Calu3 (cell line): ENCODE measurements at regions not wholly inside any gene's neighbourhood (a gene's known extent, or its start where the extent isn't known, plus 50 kb on each side); places are given as distances from the start of the nearest gene placed in this dataset.

Experiments
- BruUV-seq: library from RNA; stranded (reverse); fragments of 400-500 nt; replicated peaks from 2 replicates; lab custom pipeline; 2021; lab: Mats Ljungman, UMichigan
- CTCF ChIA-PET: fragments of 300-600 bp; sonication (Branson Sonifier 250); formaldehyde crosslinking; loops from one replicate; lab custom pipeline; 2022; ENCODE audit warnings: antibody characterized with exemption; lab: Charles Lee
- DNase-seq: peaks from one replicate; pipeline ENCODE4 v3.0.0; 2022
- H3K27ac Mint-ChIP-seq: one replicate; pipeline ENCODE4 v1.8.0; 2022; ENCODE audit warnings: mixed read lengths; ENCODE audit not compliant: unreplicated experiment
- H3K27me3 Mint-ChIP-seq: one replicate; pipeline ENCODE4 v1.8.0; 2022; ENCODE audit warnings: mixed read lengths; ENCODE audit not compliant: unreplicated experiment
- H3K36me3 Mint-ChIP-seq: one replicate; pipeline ENCODE4 v1.8.0; 2022; ENCODE audit warnings: mild to moderate bottlenecking, moderate library complexity, mixed read lengths; ENCODE audit not compliant: insufficient read depth, unreplicated experiment
- H3K4me1 Mint-ChIP-seq: one replicate; pipeline ENCODE4 v1.8.0; 2022; ENCODE audit warnings: mild to moderate bottlenecking, low read depth, mixed read lengths; ENCODE audit not compliant: unreplicated experiment
- H3K4me3 Mint-ChIP-seq: one replicate; pipeline ENCODE4 v1.8.0; 2022; ENCODE audit warnings: mild to moderate bottlenecking, low read depth, moderate library complexity, mixed read lengths; ENCODE audit not compliant: unreplicated experiment
- H3K9me3 Mint-ChIP-seq: one replicate; pipeline ENCODE4 v1.8.0; 2022; ENCODE audit warnings: low read depth, mixed read lengths; ENCODE audit not compliant: unreplicated experiment
- intact Hi-C: fragments of 100-400 bp; cut with micrococcal nuclease; formaldehyde crosslinking; loops from one replicate; pipeline ENCODE4 v1.10.0; 2022; ENCODE audit not compliant: unreplicated experiment
- TF ChIP-seq, protein P1 (sequence below): fragments of 200-600 bp; IDR thresholded peaks from one replicate; pipeline ENCODE4 v1.8.0; 2022; ENCODE audit warnings: antibody characterized with exemption; ENCODE audit not compliant: unreplicated experiment

DNA sequence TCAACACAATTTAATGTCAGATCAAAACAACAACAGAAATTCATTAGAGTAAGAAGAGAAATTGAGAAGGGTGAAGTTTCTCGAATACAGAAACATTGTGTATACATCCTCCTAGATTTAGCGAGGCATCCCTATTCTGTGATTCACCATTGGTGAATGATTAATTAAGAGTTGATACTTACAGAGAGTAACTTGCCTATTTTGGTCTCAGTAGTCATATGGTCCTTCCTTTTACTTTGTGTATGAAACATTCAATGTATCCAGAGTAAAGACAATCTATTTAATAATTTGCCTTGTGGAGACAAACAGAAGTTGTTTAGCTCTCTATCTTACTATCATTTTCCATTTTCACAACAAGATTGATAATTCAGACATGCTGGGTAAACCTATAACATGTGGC is 432.0 kb downstream of the ZPLD1 start:
- Mint-ChIP-seq H3K27me3 (no peaks in the 10 kb centered on the region), H3K4me1 (no peaks in the 10 kb centered on the region), H3K9me3 (no peaks in the 10 kb centered on the region), H3K36me3 (no peaks in the 10 kb centered on the region), H3K27ac (no peak overlapping the region), H3K4me3 (no peak overlapping the region)
- no TSS peak for BruUV-seq
- CTCF ChIA-PET: no interaction called here
- intact Hi-C loops: no loop called here
- no peak for DNase-seq
- TF ChIP-seq, protein P1, sequence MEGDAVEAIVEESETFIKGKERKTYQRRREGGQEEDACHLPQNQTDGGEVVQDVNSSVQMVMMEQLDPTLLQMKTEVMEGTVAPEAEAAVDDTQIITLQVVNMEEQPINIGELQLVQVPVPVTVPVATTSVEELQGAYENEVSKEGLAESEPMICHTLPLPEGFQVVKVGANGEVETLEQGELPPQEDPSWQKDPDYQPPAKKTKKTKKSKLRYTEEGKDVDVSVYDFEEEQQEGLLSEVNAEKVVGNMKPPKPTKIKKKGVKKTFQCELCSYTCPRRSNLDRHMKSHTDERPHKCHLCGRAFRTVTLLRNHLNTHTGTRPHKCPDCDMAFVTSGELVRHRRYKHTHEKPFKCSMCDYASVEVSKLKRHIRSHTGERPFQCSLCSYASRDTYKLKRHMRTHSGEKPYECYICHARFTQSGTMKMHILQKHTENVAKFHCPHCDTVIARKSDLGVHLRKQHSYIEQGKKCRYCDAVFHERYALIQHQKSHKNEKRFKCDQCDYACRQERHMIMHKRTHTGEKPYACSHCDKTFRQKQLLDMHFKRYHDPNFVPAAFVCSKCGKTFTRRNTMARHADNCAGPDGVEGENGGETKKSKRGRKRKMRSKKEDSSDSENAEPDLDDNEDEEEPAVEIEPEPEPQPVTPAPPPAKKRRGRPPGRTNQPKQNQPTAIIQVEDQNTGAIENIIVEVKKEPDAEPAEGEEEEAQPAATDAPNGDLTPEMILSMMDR: no peak

DNA sequence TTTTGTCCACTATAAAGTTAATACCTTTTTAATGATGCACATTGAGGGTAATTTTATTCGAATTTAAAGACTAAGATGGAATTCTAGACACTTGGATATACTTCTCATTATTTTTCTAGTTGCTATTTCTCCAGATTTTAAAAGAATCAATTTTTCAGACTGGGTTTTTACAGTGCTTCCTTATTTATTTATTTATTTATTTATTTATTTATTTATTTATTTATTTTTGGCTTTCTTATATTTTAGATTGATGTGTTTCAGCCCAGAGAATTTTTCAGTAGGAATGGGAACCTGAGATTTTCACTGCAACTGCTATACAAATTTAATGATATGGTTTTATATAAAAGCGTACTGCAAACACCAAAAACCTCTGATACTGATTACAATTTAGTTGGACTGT is 448.7 kb downstream of the ZPLD1 start:
- no peak for DNase-seq
- Mint-ChIP-seq H3K27me3 (no peaks in the 10 kb centered on the region), H3K4me1 (no peaks in the 10 kb centered on the region), H3K36me3 (no peaks in the 10 kb centered on the region), H3K4me3 (no peak overlapping the region), H3K27ac (no peak overlapping the region), H3K9me3 (peaks cover 2% of the 10 kb centered on the region)
- TF ChIP-seq, protein P1: no peak
- CTCF ChIA-PET: no interaction called here
- intact Hi-C loops: no loop called here
- BruUV-seq: no TSS peak

DNA sequence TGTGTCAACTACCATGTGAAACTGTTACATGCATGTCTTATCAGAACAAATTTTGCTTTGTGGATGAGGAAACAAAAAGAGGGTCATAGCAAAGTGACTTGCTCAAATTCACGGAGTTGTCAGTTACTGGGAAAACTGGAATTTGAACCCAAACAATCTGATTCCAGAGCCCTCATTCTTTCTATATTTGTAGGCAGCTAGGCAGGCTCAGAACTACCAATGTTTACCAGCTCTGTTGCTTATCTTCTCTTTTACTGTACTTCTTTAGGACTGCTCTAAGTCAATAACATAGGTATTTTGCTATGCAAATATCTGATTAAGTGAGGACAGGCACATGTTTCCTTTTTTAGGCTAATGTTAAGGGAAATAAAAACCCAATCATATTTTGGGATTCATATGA is 450.5 kb downstream of the ZPLD1 start:
- CTCF ChIA-PET: no interaction called here
- no peaks in the 10 kb centered on the region for H3K4me1 Mint-ChIP-seq
- intact Hi-C loops: no loop called here
- no peaks in the 10 kb centered on the region for H3K36me3 Mint-ChIP-seq
- H3K9me3 Mint-ChIP-seq: peaks cover 2% of the 10 kb centered on the region
- TF ChIP-seq, protein P1: no peak
- DNase-seq: no peak
- no TSS peak for BruUV-seq
- no peaks in the 10 kb centered on the region for H3K27me3 Mint-ChIP-seq
- H3K4me3 Mint-ChIP-seq: no peak overlapping the region
- no peak overlapping the region for H3K27ac Mint-ChIP-seq

DNA sequence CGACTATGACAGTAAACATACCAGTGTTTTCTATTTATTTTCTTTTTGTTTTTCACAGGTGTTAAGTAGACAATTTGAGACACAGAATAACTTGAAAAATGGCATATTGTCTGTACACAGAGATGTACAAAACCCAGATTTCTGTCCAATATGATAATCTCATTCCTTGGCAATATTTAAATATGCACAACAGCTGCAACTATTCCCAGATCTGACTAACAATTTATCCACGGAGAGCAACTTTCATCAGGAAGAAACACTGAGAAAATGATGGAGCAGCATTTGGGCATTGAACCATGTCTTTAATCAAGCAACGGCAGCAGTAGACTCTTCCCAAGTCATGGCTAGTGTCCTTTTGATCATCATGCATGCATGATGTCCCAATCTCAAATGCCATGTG is 452.6 kb downstream of the ZPLD1 start:
- H3K27ac Mint-ChIP-seq: no peak overlapping the region
- BruUV-seq: no TSS peak
- no peaks in the 10 kb centered on the region for H3K36me3 Mint-ChIP-seq
- CTCF ChIA-PET: no interaction called here
- H3K4me1 Mint-ChIP-seq: no peaks in the 10 kb centered on the region
- DNase-seq: no peak
- no peak overlapping the region for H3K4me3 Mint-ChIP-seq
- H3K9me3 Mint-ChIP-seq: peaks cover 2% of the 10 kb centered on the region
- H3K27me3 Mint-ChIP-seq: no peaks in the 10 kb centered on the region
- TF ChIP-seq, protein P1: no peak
- intact Hi-C loops: no loop called here
